ENCODE measurements at regions not wholly inside any gene's neighbourhood (a gene's known extent, or its start where the extent isn't known, plus 50 kb on each side); places are given as distances from the start of the nearest gene placed in this dataset.

- Histone ChIP-seq H3K27ac (no peak overlapping the region), H3K4me3 (no peak overlapping the region), H3K36me3 (no peaks in the 10 kb centered on the region), H3K9me3 (no peaks in the 10 kb centered on the region), H3K27me3 (replicated peaks; ENCODE audit: insufficient read depth) (no peaks in the 10 kb centered on the region), H3K4me1 (replicated peaks) (no peaks in the 10 kb centered on the region)
- TF ChIP-seq CTCF (IDR thresholded peaks at IDR 0.05), result no peak
- TF ChIP-seq POLR2A (IDR thresholded peaks at IDR 0.05), result no peak
- no peak for TF ChIP-seq POLR2AphosphoS5 (IDR thresholded peaks at IDR 0.05)
- intact Hi-C loops (cut with DNase I), result no loop called here
- 72% methylated on average over 7 of the region's 7 CpGs for WGBS
- no peak for DNase-seq (ENCODE audit: low spot score)
Measured at GRCh38 chr6:15922510-15923250, 206.2 kb upstream of the MYLIP start.

- TF ChIP-seq CTCF (IDR thresholded peaks at IDR 0.05) (no peak), POLR2AphosphoS5 (IDR thresholded peaks at IDR 0.05) (no peak), POLR2A (IDR thresholded peaks at IDR 0.05) (no peak)
- no peaks in the 10 kb centered on the region for H3K4me1 ChIP-seq (replicated peaks)
- no peak overlapping the region for H3K4me3 ChIP-seq
- WGBS, result 87% methylated on average over 2 of the region's 2 CpGs
- DNase-seq (ENCODE audit: low spot score), result no peak
- H3K27me3 ChIP-seq (replicated peaks; ENCODE audit: insufficient read depth), result no peaks in the 10 kb centered on the region
- H3K9me3 ChIP-seq, result no peaks in the 10 kb centered on the region
- no peaks in the 10 kb centered on the region for H3K36me3 ChIP-seq
- intact Hi-C loops (cut with DNase I), result no loop called here
- no peak overlapping the region for H3K27ac ChIP-seq
Measured at GRCh38 chr6:15921243-15921642, 207.6 kb upstream of the MYLIP start.

- Histone ChIP-seq H3K27me3 (replicated peaks; ENCODE audit: insufficient read depth) (no peaks in the 10 kb centered on the region), H3K4me3 (no peak overlapping the region), H3K9me3 (no peaks in the 10 kb centered on the region), H3K36me3 (no peaks in the 10 kb centered on the region), H3K4me1 (replicated peaks) (no peaks in the 10 kb centered on the region), H3K27ac (no peak overlapping the region)
- intact Hi-C loops (cut with DNase I), result no loop called here
- WGBS, result 85% methylated on average over 3 of the region's 3 CpGs
- DNase-seq (ENCODE audit: low spot score), result no peak
- no peak for TF ChIP-seq POLR2A (IDR thresholded peaks at IDR 0.05)
- TF ChIP-seq POLR2AphosphoS5 (IDR thresholded peaks at IDR 0.05), result no peak
- no peak for TF ChIP-seq CTCF (IDR thresholded peaks at IDR 0.05)
Measured at GRCh38 chr6:15916581-15916980, 212.3 kb upstream of the MYLIP start.

- H3K27ac ChIP-seq, result no peak overlapping the region
- intact Hi-C loops (cut with DNase I), result no loop called here
- H3K36me3 ChIP-seq, result no peaks in the 10 kb centered on the region
- H3K9me3 ChIP-seq, result no peaks in the 10 kb centered on the region
- no peak overlapping the region for H3K4me3 ChIP-seq
- H3K27me3 ChIP-seq (replicated peaks; ENCODE audit: insufficient read depth), result no peaks in the 10 kb centered on the region
- DNase-seq (ENCODE audit: low spot score), result no peak
- TF ChIP-seq POLR2AphosphoS5 (IDR thresholded peaks at IDR 0.05), result no peak
- no peak for TF ChIP-seq CTCF (IDR thresholded peaks at IDR 0.05)
- TF ChIP-seq POLR2A (IDR thresholded peaks at IDR 0.05), result no peak
- H3K4me1 ChIP-seq (replicated peaks), result no peaks in the 10 kb centered on the region
- WGBS, result 86% methylated on average over 8 of the region's 8 CpGs
Measured at GRCh38 chr6:15915508-15916178, 213.2 kb upstream of the MYLIP start.

- no peaks in the 10 kb centered on the region for H3K9me3 ChIP-seq
- H3K27me3 ChIP-seq (replicated peaks; ENCODE audit: insufficient read depth), result no peaks in the 10 kb centered on the region
- H3K4me3 ChIP-seq, result no peak overlapping the region
- H3K27ac ChIP-seq, result no peak overlapping the region
- 88% methylated on average over 2 of the region's 2 CpGs for WGBS
- no peak for DNase-seq (ENCODE audit: low spot score)
- H3K4me1 ChIP-seq (replicated peaks), result no peaks in the 10 kb centered on the region
- TF ChIP-seq POLR2AphosphoS5 (IDR thresholded peaks at IDR 0.05), result no peak
- no peak for TF ChIP-seq POLR2A (IDR thresholded peaks at IDR 0.05)
- no peak for TF ChIP-seq CTCF (IDR thresholded peaks at IDR 0.05)
- intact Hi-C loops (cut with DNase I), result no loop called here
- no peaks in the 10 kb centered on the region for H3K36me3 ChIP-seq
Measured at GRCh38 chr6:15914553-15914952, 214.3 kb upstream of the MYLIP start.

All from prostate gland (tissue), 2 donors.